NCI-H1694 treated with DMSO at 0.1 percent for 48 hours (cell line): ENCODE measurements at regions not wholly inside any gene's neighbourhood (a gene's known extent, or its start where the extent isn't known, plus 50 kb on each side); places are given as distances from the start of the nearest gene placed in this dataset.
"Not testable (repeated sequence)": the region's sequence is repeated elsewhere in the genome, so short reads cannot be mapped to it uniquely, and the experiment has no call there.

Experiments
- DNase-seq: peaks from one replicate; lab custom pipeline; 2025; lab: John Stamatoyannopoulos, UW

GRCh38 chr15:50857763-50858162, 50.7 kb upstream of the AP4E1 start:
- no peak for DNase-seq

- DNase-seq = peak; percentile 1
These were observed 53.6 kb upstream of the AP4E1 start for GRCh38 chr15:50854601-50855490.

DNA sequence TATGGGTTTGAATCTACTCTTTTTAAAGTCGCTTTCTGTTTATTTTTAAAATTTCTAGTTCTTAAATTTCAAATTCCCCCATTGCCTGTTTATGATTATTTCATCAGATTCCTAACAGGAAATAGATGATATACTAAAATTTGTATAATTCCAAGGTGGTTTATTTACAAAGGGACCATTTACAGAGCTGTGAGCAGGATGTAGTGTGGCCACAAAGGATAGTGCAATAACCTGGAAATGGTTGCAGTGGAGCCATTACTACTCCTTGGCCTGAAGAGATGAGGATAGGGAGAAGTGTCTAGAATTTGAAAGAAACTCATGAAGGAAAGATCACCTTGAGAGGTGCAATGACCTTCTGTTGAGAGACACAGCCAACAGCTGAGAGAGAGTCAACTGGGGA, 58.5 kb upstream of the AP4E1 start:
- DNase-seq = no peak

DNA sequence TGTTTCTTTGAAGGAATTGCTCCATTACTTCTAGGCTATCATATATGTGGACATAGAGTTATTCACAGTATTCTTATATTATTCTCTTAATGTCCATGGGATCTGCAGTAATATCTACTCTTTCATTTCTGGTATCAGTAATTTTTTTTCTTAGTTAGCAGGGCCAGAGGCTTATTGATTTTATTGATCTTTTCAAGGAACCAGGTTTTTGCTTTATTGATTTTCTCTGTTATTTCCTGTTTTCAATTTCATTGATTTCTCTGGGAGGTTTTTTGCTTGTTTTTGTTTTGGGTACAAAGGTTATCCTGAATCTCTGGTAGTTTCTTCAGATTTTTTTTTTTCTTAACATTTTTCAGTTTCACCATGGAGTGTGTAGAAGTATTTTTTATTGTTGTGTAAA, 60.1 kb upstream of the AP4E1 start:
- no peak for DNase-seq

- DNase-seq = not testable (repeated sequence)
These were observed 63.3 kb upstream of the AP4E1 start for GRCh38 chr15:50845181-50845580.

GRCh38 chr15:50840520-50840919, 68.0 kb upstream of the AP4E1 start:
- no peak for DNase-seq

GRCh38 chr15:50837256-50837770, 71.2 kb upstream of the AP4E1 start:
- no peak for DNase-seq

DNA sequence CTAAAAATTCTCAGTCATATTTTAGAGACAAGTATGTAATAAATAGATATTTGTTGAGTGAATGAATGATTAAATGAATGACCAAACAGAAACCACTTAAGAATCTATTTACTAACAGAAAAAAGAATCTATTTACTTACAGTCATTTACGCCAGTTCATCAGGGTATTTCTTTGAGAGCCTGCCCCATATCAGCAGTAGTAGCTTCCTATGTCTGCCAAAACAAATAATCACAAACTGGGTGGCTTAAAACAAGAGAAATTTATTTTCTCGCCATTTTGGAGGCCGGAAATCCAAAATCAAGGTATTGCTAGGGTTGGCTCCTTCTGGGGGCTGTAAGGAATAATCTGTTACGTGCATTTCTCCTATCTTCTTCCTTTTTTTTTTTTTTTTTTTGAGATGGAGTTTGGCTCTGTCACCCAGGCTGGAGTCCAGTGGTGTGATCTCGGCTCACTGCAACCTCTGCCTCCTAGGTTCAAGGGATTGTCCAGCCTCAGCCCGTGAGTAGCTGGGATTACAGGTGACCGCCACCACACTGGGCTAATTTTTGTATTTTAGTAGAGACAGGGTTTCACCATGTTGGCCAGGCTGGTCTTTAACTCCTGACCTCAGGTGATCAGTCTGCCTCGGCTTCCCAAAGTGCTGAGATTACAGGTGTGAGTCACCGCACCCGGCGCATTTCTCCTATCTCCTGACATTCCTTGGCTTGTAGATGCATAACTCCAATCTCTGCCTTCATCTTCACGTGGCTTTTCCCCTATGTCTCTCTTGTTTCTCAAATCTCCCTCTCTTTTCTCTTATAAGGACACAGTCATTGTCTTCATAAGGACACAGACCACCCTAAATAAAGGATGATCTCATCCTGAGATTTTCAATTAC, 65.2 kb upstream of the SPPL2A start:
- no peak for DNase-seq

- no peak for DNase-seq
These were observed 63.2 kb upstream of the SPPL2A start for GRCh38 chr15:50828610-50829206.

- no peak for DNase-seq
These were observed 60.4 kb upstream of the SPPL2A start for GRCh38 chr15:50825946-50826345.

DNA sequence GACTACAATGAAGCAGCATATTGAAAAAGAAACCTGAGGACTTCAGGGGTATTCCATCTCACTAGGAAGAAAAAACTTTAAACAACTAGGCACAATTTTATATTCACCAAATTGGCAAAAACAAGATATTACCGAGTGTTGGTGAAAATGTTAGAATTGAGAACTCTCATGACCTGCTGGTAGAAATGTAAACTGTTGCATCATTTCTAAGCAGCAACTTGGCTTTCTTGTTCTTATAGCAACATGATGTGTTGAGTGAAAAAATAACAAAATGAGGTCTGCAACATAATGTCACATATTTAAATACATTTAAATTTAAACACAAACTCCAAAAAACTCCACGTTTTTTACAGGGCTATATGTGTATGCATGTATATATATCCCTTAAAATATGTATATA, 59.0 kb upstream of the SPPL2A start:
- DNase-seq = no peak

GRCh38 chr15:50823281-50823680, 57.8 kb upstream of the SPPL2A start:
- no peak for DNase-seq

DNA sequence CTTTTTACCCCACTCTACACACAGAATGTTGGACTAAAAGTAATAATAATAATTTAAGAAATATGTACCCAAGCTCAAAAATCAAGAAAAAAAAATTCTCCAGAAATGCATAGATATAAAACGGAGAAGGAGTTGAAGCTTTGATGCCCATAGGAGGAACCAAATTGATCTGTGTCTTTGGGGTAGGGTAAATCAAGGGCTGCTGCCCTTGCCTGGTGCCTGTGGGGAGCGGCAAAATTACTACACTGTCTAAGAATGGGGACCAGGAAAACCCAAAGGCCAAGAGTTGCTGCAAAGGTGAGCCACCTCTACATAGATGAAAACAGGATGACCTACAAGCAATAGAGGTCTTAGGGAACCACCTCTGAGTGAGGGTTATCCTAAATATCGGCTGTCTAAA, 56.0 kb upstream of the SPPL2A start:
- DNase-seq = no peak

GRCh38 chr15:50820808-50821382, 55.4 kb upstream of the SPPL2A start:
- DNase-seq = no peak

DNA sequence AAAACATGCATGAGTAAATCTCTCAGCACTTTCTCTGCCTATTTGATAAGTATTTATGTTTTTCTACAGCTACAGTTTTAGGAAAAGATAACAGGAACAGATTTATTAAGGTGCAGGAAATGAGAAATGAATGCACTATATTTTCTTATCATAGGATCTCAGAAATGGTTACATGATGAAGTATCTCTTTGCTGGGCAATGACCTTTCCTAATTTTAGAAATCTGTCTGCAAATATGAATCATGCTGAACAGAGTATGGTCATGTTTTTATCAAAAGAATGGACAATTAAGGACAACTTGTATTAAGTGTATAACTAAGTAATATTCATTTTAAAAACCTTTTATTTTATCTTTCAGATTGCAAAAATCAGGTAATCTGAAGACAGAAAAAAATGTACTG, 53.8 kb upstream of the SPPL2A start:
- no peak for DNase-seq

GRCh38 chr15:50815958-50816590, 50.6 kb upstream of the SPPL2A start:
- DNase-seq = no peak
